ENCODE measurements at regions not wholly inside any gene's neighbourhood (a gene's known extent, or its start where the extent isn't known, plus 50 kb on each side); places are given as distances from the start of the nearest gene placed in this dataset.
A peak's percentile ranks its signal among the peaks of the same experiment; 100 is the strongest.

DNA sequence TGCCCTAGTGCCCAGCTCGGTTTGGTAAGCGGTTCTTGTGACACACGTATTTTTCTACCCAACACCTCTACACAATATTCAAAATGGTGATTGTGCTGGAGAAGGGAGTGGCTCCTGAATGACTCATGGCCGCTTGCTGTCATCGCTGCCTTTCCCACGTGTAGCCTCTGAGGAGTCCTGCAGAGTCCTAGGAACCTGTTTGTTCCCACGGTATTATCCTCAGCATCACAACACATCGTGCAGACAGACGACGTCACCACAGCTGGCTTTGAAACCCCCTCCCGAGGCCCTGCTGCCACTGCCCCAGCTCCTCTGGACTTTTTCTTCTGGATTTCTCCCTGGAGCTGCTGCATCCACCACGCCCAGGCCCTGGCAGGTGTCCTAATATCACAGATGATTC lies 353.5 kb downstream of the SMOC2 start:
- no peak overlapping the region for H3K4me3 ChIP-seq (ENCODE audit: low read length)
- H3K27ac ChIP-seq (ENCODE audit: low read length): no peak overlapping the region
- H3K27me3 ChIP-seq (ENCODE audit: control insufficient read depth, insufficient read depth): no peaks in the 10 kb centered on the region
- no peaks in the 10 kb centered on the region for H3K9me3 ChIP-seq (ENCODE audit: control insufficient read depth, low read length)
- ATAC-seq (no peak), DNase-seq (no peak)
- H3K4me1 ChIP-seq (ENCODE audit: control insufficient read depth, insufficient read depth, low read length): no peaks in the 10 kb centered on the region
- 80% methylated on average over 12 of the region's 12 CpGs for WGBS
- intact Hi-C loops (cut with DNase I): no loop called here

DNA sequence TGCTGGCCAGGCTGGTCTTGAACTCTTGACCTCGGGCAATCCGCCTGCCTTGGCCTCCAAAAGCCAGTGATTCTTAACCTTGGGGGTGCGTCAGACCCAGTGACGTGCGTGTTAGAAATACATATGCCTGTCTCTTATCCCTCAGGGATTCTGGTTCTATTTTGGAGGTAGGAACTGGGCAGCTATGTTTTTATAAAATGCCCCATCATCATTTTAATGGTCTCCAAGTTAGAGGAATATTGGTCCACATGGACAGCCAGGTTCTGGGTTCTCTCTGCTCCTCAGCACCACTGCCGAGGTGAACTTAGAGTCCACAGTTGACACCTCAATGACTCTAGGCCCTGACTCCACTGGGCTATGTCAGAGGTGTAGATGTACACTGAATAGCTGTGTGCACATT lies 352.7 kb downstream of the SMOC2 start:
- Histone ChIP-seq H3K27me3 (ENCODE audit: control insufficient read depth, insufficient read depth) (no peaks in the 10 kb centered on the region), H3K4me1 (ENCODE audit: control insufficient read depth, insufficient read depth, low read length) (no peaks in the 10 kb centered on the region), H3K27ac (ENCODE audit: low read length) (no peak overlapping the region), H3K9me3 (ENCODE audit: control insufficient read depth, low read length) (no peaks in the 10 kb centered on the region), H3K4me3 (ENCODE audit: low read length) (no peak overlapping the region)
- ATAC-seq: no peak
- no peak for DNase-seq
- 83% methylated on average over 6 of the region's 6 CpGs for WGBS
- intact Hi-C loops (cut with DNase I): no loop called here

DNA sequence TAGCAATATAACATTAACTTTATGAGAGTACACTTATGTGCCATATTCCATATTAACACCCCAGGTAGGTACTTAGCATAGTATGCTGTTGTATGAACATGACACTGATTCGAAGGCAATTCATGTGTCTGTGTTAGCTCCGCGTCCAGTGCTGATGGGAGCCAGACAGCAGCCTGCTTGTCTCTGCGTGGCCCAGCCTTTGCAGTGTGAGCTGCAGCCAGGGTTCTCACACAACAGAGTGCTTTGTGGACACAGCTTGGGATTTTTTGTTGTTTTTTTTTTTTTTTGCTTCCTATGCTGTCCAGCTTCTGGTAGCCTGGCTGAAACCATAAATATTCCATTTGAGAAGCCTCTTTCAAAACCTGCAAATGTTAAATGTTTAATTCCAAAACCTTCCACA lies 350.9 kb downstream of the SMOC2 start:
- intact Hi-C loops (cut with DNase I): no loop called here
- WGBS: 67% methylated on average over 4 of the region's 4 CpGs
- Histone ChIP-seq H3K4me1 (ENCODE audit: control insufficient read depth, insufficient read depth, low read length) (no peaks in the 10 kb centered on the region), H3K9me3 (ENCODE audit: control insufficient read depth, low read length) (no peaks in the 10 kb centered on the region), H3K4me3 (ENCODE audit: low read length) (no peak overlapping the region), H3K27me3 (ENCODE audit: control insufficient read depth, insufficient read depth) (no peaks in the 10 kb centered on the region), H3K27ac (ENCODE audit: low read length) (no peak overlapping the region)
- no peak for DNase-seq
- ATAC-seq: no peak

DNA sequence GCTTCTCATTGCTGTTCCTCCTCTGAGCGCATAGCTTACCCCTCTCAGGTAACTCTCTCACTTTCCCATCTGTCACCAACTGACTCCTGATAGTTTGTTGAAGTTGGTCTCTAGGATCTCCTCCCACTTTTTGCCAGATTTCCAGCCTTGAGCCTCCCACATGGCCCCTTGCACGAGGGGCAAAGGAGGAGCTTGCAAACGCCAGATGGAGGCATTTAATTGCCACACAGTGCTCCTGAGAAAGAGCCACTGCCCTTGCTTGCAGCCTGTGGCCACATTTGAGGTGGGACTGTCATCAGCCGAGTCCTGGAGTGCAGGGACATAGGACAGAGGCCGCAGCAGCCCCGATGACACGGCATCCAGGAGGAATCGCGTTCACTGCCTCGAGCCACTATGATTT lies 348.7 kb downstream of the SMOC2 start:
- no peak for DNase-seq
- ATAC-seq: no peak
- Histone ChIP-seq H3K9me3 (ENCODE audit: control insufficient read depth, low read length) (no peaks in the 10 kb centered on the region), H3K4me1 (ENCODE audit: control insufficient read depth, insufficient read depth, low read length) (no peaks in the 10 kb centered on the region), H3K4me3 (ENCODE audit: low read length) (no peak overlapping the region), H3K27me3 (ENCODE audit: control insufficient read depth, insufficient read depth) (no peaks in the 10 kb centered on the region), H3K27ac (ENCODE audit: low read length) (no peak overlapping the region)
- intact Hi-C loops (cut with DNase I): no loop called here
- WGBS: 78% methylated on average over 10 of the region's 10 CpGs

DNA sequence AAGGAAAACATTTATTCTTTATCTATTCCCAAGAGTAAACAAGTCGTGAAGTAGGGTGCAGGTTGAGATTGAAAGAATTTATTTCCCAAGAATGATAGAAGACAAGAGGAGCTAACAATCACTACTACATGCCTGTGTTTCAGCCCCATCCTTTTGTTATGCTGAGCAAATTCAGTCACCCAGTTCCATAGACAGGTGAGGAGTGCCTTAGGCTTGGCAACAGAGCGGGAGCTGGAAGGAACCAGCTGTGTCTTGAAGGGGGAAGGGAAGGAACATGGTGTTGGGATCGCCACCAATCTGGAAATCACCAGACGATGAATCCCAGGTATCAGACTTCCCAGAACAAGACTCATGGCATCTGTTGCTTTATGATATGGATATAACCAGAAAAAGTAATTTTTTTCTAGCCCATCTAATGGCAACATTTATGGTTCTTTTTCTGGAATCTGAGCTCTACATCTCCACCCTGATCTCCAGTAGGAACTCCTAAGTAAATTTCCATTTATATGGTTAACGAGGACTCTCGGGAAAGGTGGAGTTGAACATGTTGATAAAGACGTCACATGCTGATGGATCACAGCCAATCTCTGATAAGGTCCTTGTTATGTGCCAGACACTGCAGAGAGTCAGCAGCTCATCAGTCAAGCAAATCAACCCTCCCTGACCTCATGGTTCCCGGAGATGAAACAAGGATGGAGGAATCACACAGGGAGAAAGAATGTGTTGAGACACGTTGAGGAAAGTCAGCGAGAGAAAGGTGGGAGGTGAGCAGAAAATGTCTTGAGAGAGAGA lies 344.9 kb downstream of the SMOC2 start:
- ATAC-seq (no peak), DNase-seq (no peak)
- no peaks in the 10 kb centered on the region for H3K9me3 ChIP-seq (ENCODE audit: control insufficient read depth, low read length)
- intact Hi-C loops (cut with DNase I): no loop called here
- H3K4me1 ChIP-seq (ENCODE audit: control insufficient read depth, insufficient read depth, low read length): no peaks in the 10 kb centered on the region
- H3K4me3 ChIP-seq (ENCODE audit: low read length): no peak overlapping the region
- no peaks in the 10 kb centered on the region for H3K27me3 ChIP-seq (ENCODE audit: control insufficient read depth, insufficient read depth)
- 40% methylated on average over 10 of the region's 10 CpGs for WGBS
- H3K27ac ChIP-seq (ENCODE audit: low read length): no peak overlapping the region

DNA sequence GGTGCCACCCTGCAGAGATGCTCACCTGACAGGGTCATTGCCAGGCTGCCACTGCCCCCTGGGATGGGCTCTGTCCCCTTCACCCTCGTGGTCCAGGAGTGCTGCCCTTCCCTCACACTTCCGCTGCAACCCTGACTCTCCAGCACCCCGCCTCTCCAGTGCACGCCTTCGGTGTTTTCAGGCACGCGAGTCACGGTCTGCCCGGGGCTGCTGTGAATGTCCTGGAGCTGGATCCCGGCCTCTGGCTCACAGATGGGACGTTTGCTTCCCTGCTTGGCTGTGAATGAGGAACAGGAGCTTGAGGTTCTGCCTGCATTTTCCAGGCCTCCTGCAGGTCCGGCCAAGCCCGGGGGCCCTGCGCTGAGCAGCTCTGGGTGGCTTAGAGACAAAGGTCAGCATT lies 343.4 kb downstream of the SMOC2 start:
- Histone ChIP-seq H3K4me1 (ENCODE audit: control insufficient read depth, insufficient read depth, low read length) (no peaks in the 10 kb centered on the region), H3K27me3 (ENCODE audit: control insufficient read depth, insufficient read depth) (no peaks in the 10 kb centered on the region), H3K9me3 (ENCODE audit: control insufficient read depth, low read length) (no peaks in the 10 kb centered on the region), H3K4me3 (ENCODE audit: low read length) (no peak overlapping the region), H3K27ac (ENCODE audit: low read length) (no peak overlapping the region)
- 67% methylated on average over 14 of the region's 14 CpGs for WGBS
- no peak for ATAC-seq
- DNase-seq: peak in 1 of 3 donors; percentile 41
- intact Hi-C loops (cut with DNase I): no loop called here

DNA sequence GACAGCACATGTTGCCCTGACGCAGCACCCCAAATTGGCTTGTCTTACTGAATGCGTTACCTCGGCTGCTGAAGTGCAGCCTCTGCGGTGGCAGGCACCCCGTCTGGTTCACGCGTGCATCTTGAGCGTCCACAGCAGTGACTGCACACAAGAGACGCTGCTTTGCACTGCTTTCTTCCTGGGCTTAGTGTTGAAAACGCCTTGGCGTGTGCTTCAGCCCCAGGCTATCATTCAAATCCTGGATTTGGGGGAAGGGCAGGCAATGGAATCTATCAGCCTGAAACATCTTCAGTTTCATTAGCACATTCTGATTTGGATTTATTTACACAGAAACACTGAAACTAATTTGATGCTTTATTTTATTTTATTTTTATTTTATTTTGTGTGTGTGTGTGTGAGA lies 342.7 kb downstream of the SMOC2 start:
- DNase-seq: no peak
- no peak for ATAC-seq
- Histone ChIP-seq H3K4me1 (ENCODE audit: control insufficient read depth, insufficient read depth, low read length) (no peaks in the 10 kb centered on the region), H3K9me3 (ENCODE audit: control insufficient read depth, low read length) (no peaks in the 10 kb centered on the region), H3K4me3 (ENCODE audit: low read length) (no peak overlapping the region), H3K27ac (ENCODE audit: low read length) (no peak overlapping the region), H3K27me3 (ENCODE audit: control insufficient read depth, insufficient read depth) (no peaks in the 10 kb centered on the region)
- intact Hi-C loops (cut with DNase I): no loop called here
- 80% methylated on average over 11 of the region's 11 CpGs for WGBS

DNA sequence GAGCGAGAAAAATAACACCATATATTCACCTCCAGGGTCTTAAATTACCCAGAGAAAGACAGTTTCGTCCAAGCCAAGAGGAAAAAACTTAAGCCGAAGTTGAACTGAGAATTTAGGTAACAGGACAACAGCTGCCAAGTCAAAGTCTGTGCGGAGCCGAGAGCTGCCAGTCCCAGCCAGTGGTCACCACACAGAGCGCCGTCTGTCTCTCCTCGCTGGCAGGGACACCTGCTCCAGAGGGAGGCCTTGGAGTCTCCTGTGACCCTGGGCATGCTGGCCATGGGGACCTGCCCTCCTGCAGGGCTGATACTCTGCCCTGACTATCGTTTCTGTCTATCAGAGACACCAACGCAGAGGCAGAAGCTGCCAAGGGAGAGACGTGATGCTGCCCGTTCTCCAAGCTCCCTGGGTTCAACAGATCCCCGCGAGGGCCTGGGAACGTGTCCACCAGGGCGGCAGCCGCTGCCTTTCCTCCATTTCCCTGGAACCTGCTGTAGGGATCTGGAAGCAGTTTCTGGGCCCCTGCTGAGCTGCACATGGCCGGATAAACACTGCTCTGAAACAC lies 341.3 kb downstream of the SMOC2 start:
- intact Hi-C loops (cut with DNase I): no loop called here
- ATAC-seq (no peak), DNase-seq (no peak)
- 73% methylated on average over 18 of the region's 18 CpGs for WGBS
- Histone ChIP-seq H3K9me3 (ENCODE audit: control insufficient read depth, low read length) (no peaks in the 10 kb centered on the region), H3K27me3 (ENCODE audit: control insufficient read depth, insufficient read depth) (no peaks in the 10 kb centered on the region), H3K27ac (ENCODE audit: low read length) (no peak overlapping the region), H3K4me1 (ENCODE audit: control insufficient read depth, insufficient read depth, low read length) (no peaks in the 10 kb centered on the region), H3K4me3 (ENCODE audit: low read length) (no peak overlapping the region)

DNA sequence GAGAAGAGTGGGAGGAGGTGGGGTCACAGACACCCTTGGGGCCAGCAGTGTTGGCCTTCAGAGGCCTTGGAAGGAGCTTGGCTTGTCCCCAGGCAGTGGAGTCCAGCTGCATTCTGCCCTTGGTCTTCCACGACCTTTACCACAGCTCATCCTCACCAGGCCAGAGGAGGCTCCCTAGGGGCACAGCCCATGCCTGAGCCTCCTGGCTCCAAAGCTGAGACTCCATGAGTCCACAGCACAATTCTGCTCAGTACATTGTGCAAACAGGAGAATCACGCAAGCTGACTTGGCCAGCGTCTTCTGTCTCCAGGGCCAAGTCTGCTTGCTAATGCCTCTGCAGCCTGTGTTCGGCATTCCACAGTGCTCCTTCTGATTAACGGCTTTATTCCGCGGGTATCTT lies 337.2 kb downstream of the SMOC2 start:
- Histone ChIP-seq H3K27ac (ENCODE audit: low read length) (no peak overlapping the region), H3K4me1 (ENCODE audit: control insufficient read depth, insufficient read depth, low read length) (no peaks in the 10 kb centered on the region), H3K27me3 (ENCODE audit: control insufficient read depth, insufficient read depth) (no peaks in the 10 kb centered on the region), H3K9me3 (ENCODE audit: control insufficient read depth, low read length) (no peaks in the 10 kb centered on the region), H3K4me3 (ENCODE audit: low read length) (no peak overlapping the region)
- intact Hi-C loops (cut with DNase I): no loop called here
- WGBS: 48% methylated on average over 7 of the region's 7 CpGs
- ATAC-seq: peak; percentile 91 to 94
- peak; percentile 60 to 83 (median 73) for DNase-seq

DNA sequence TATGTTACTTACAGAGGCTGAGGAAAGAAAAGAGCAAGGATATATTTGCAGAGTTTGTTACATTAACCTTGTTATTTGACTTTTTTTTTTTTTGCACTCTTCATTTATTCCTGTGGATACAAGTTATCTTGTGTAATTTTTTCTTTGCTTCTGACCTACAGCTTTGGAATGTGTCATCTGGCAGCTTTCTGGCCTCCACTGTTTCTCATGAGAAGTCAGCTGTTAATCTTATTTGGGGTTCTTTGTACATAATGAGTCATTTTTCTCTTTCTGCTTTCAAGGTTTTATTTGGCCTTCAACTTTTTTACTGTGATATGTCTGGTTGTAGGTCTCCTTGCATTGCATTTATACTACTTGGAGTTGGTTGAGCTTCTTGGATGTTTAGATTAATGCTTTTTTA lies 333.4 kb downstream of the SMOC2 start:
- intact Hi-C loops (cut with DNase I): no loop called here
- Histone ChIP-seq H3K9me3 (ENCODE audit: control insufficient read depth, low read length) (no peaks in the 10 kb centered on the region), H3K27me3 (ENCODE audit: control insufficient read depth, insufficient read depth) (no peaks in the 10 kb centered on the region)

DNA sequence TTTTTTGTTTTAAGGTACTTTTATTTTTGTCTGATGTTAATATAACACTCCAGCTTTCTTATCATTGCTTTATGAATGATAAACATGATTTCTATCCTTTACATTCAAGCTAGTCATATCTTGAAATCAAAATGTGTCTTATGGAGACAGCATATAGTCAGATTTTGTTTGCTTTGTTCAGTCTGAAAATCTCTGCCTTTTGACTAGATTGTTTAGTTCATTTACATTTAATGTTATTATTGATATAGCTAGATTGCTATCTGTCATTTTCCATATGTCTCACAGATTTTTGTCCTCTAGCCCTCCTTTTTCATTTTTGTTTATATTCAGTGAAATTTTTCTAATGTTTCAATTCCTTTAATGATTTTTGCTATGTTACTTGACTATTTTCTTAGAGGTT lies 332.8 kb downstream of the SMOC2 start:
- Histone ChIP-seq H3K4me3 (ENCODE audit: low read length) (no peak overlapping the region), H3K4me1 (ENCODE audit: control insufficient read depth, insufficient read depth, low read length) (no peaks in the 10 kb centered on the region), H3K9me3 (ENCODE audit: control insufficient read depth, low read length) (peaks cover 1% of the 10 kb centered on the region), H3K27ac (ENCODE audit: low read length) (no peak overlapping the region), H3K27me3 (ENCODE audit: control insufficient read depth, insufficient read depth) (no peaks in the 10 kb centered on the region)
- no peak for DNase-seq
- intact Hi-C loops (cut with DNase I): no loop called here
- no peak for ATAC-seq

More for the DNA sequence above, 333.4 kb downstream of the SMOC2 start:
- no peak for ATAC-seq
- no peak overlapping the region for H3K4me3 ChIP-seq (ENCODE audit: low read length)
- no peaks in the 10 kb centered on the region for H3K4me1 ChIP-seq (ENCODE audit: control insufficient read depth, insufficient read depth, low read length)
- no peak overlapping the region for H3K27ac ChIP-seq (ENCODE audit: low read length)
- no peak for DNase-seq

DNA sequence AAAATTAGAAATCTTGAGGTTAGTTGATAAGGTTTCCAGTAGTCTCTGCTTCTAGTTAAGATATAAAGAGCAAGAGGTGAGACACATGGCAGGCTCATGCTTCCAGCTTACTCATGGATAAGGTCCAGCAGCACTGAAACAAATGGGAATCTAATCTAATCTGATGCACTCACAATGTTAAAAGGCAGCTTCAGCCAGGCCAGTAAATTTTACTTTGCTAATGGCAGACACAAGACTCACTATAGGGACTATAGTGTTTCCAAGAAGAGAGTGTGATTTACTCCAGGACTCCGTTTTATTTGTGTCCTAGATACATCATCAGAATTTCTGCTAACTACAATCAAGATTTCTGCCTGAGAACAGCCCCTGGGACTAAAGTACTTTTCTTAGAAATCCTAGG lies 324.8 kb downstream of the SMOC2 start:
- no peak overlapping the region for H3K4me3 ChIP-seq (ENCODE audit: low read length)
- H3K27me3 ChIP-seq (ENCODE audit: control insufficient read depth, insufficient read depth): no peaks in the 10 kb centered on the region
- DNase-seq (no peak), ATAC-seq (no peak)
- intact Hi-C loops (cut with DNase I): no loop called here
- H3K4me1 ChIP-seq (ENCODE audit: control insufficient read depth, insufficient read depth, low read length): no peaks in the 10 kb centered on the region
- 53% methylated on average over 1 of the region's 1 CpG for WGBS
- H3K9me3 ChIP-seq (ENCODE audit: control insufficient read depth, low read length): peaks cover 1% of the 10 kb centered on the region
- H3K27ac ChIP-seq (ENCODE audit: low read length): no peak overlapping the region
